Prostate gland (tissue), 2 donors: ENCODE measurements at regions not wholly inside any gene's neighbourhood (a gene's known extent, or its start where the extent isn't known, plus 50 kb on each side); places are given as distances from the start of the nearest gene placed in this dataset.

Experiments used
- DNase-seq: peaks from one replicate; pipeline ENCODE4 v3.0.0-alpha.2; 2019; ENCODE audit warnings: low spot score
- H3K27ac ChIP-seq, 2 donors: fragments of 200-600 bp; sonication (generic); 2 replicates each; pipeline ENCODE4 v1.5.1; 2017 to 2019
- H3K27me3 ChIP-seq: fragments of 200-600 bp; sonication (generic); replicated peaks from 2 replicates; pipeline ENCODE4 v1.5.1; 2019; ENCODE audit not compliant: insufficient read depth
- H3K36me3 ChIP-seq, 2 donors: fragments of 200-600 bp; sonication (generic); 1 replicate in 1 of 2; 2 replicates in 1 of 2; pipeline versions ENCODE4 v1.5.1 to v1.8.1; 2017 to 2019
- H3K4me1 ChIP-seq: fragments of 200-600 bp; sonication (generic); replicated peaks from 2 replicates; pipeline ENCODE4 v1.5.1; 2019
- H3K4me3 ChIP-seq, 2 donors: fragments of 200-600 bp; sonication (generic); 2 replicates each; pipeline ENCODE4 v1.5.1; 2017 to 2019
- H3K9me3 ChIP-seq: fragments of 200-600 bp; sonication (generic); 2 replicates; pipeline ENCODE4 v1.5.1; 2017
- POLR2A ChIP-seq: fragments of 450-650 bp; IDR thresholded peaks from one replicate; pipeline ENCODE4 v1.6.1; 2016; ENCODE audit warnings: antibody characterized with exemption, mild to moderate bottlenecking
- POLR2AphosphoS5 ChIP-seq: sonication (generic); formaldehyde crosslinking; IDR thresholded peaks from one replicate; pipeline ENCODE4 v1.6.1; 2017; ENCODE audit warnings: antibody characterized with exemption
- WGBS: methylation state at CpG from one replicate; pipeline ENCODE4 v1.1.5; 2018; 5-methylcytosine and 5-hydroxymethylcytosine counted together
- intact Hi-C: fragments of 100-400 bp; cut with DNase I; formaldehyde crosslinking; loops from one replicate; pipeline ENCODE4 v1.14.2; 2022
- TF ChIP-seq, protein P1 (sequence below), 4 experiments: fragments of 200-600 bp in 2 of 4; fragments of 450-650 bp in 2 of 4; sonication (generic) in 2 of 4; IDR thresholded peaks; 1 replicate in 3 of 4; 2 replicates in 1 of 4; pipeline ENCODE4 v1.5.1; 2016 to 2019; ENCODE audit warnings: antibody characterized with exemption in 4 of 4, mild to moderate bottlenecking in 2 of 4, moderate library complexity in 2 of 4

DNA sequence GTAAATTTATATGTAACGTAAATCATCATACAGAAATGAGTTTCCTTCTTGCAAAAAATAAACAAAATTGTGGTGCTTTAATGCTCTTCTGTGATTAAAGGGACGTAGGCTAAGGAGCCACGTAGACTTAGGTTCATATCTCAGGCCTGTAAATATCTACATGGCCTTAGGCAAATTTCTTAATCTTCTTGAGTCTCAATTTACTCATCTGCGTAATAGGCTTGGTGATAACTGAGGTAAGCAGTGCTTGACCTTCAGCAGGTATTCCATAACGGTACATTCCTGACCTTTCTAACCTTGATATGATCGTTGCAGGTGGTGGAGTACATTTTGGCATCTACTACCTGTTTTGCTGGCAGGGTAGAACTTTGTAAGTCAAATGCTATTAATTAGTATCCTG, 65.2 kb upstream of the TLR3 start:
- Histone ChIP-seq H3K36me3 (no peaks in the 10 kb centered on the region), H3K27ac (no peak overlapping the region), H3K4me1 (no peaks in the 10 kb centered on the region), H3K4me3 (no peak overlapping the region), H3K27me3 (no peaks in the 10 kb centered on the region), H3K9me3 (no peaks in the 10 kb centered on the region)
- intact Hi-C loops, result no loop called here
- WGBS, result 93% methylated on average over 6 of the region's 6 CpGs
- DNase-seq, result no peak
- TF ChIP-seq POLR2A, result no peak
- TF ChIP-seq, protein P1, sequence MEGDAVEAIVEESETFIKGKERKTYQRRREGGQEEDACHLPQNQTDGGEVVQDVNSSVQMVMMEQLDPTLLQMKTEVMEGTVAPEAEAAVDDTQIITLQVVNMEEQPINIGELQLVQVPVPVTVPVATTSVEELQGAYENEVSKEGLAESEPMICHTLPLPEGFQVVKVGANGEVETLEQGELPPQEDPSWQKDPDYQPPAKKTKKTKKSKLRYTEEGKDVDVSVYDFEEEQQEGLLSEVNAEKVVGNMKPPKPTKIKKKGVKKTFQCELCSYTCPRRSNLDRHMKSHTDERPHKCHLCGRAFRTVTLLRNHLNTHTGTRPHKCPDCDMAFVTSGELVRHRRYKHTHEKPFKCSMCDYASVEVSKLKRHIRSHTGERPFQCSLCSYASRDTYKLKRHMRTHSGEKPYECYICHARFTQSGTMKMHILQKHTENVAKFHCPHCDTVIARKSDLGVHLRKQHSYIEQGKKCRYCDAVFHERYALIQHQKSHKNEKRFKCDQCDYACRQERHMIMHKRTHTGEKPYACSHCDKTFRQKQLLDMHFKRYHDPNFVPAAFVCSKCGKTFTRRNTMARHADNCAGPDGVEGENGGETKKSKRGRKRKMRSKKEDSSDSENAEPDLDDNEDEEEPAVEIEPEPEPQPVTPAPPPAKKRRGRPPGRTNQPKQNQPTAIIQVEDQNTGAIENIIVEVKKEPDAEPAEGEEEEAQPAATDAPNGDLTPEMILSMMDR (IDR thresholded peaks at IDR 0.05), result no peak
- TF ChIP-seq POLR2AphosphoS5, result no peak

- no peaks in the 10 kb centered on the region for H3K4me1 ChIP-seq
- H3K4me3 ChIP-seq, result no peak overlapping the region
- intact Hi-C loops, result no loop called here
- H3K36me3 ChIP-seq, result no peaks in the 10 kb centered on the region
- H3K9me3 ChIP-seq, result no peaks in the 10 kb centered on the region
- no peaks in the 10 kb centered on the region for H3K27me3 ChIP-seq
- no peak for DNase-seq
- WGBS, result 86% methylated on average over 5 of the region's 5 CpGs
- H3K27ac ChIP-seq, result no peak overlapping the region
- no peak for TF ChIP-seq POLR2A
- TF ChIP-seq POLR2AphosphoS5, result no peak
- TF ChIP-seq, protein P1 (IDR thresholded peaks at IDR 0.05), result no peak
Measured at GRCh38 chr4:186008057-186008456, 60.9 kb upstream of the TLR3 start.

DNA sequence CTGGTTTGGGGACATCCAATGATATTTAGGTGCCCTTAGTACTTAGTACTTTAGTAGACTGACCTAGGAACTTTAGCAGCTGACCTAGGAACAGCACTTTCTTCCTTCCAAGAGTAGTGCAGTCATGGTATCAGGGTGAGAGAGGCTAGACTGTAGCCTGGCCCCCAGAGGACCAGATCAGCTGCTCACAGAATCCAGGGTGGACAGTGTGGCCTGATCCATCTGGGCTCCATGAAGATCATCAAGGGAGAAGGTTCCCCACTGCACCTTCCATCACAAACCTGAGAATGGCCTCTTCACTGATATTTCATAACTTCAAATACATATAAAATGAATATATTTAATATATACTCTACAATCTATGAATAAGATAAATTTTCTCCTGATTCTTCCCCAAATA, 59.0 kb upstream of the TLR3 start:
- no peak for DNase-seq
- Histone ChIP-seq H3K27ac (no peak overlapping the region), H3K4me3 (no peak overlapping the region), H3K4me1 (no peaks in the 10 kb centered on the region), H3K27me3 (no peaks in the 10 kb centered on the region), H3K9me3 (no peaks in the 10 kb centered on the region), H3K36me3 (no peaks in the 10 kb centered on the region)
- no peak for TF ChIP-seq POLR2A
- TF ChIP-seq, protein P1 (IDR thresholded peaks at IDR 0.05), result no peak
- TF ChIP-seq POLR2AphosphoS5, result no peak
- intact Hi-C loops, result no loop called here

GRCh38 chr4:186010821-186011220, 58.1 kb upstream of the TLR3 start:
- no peaks in the 10 kb centered on the region for H3K36me3 ChIP-seq
- H3K4me3 ChIP-seq, result no peak overlapping the region
- H3K27ac ChIP-seq, result no peak overlapping the region
- no peak for DNase-seq
- H3K27me3 ChIP-seq, result no peaks in the 10 kb centered on the region
- H3K4me1 ChIP-seq, result no peaks in the 10 kb centered on the region
- WGBS, result 97% methylated on average over 7 of the region's 7 CpGs
- intact Hi-C loops, result no loop called here
- TF ChIP-seq, protein P1 (IDR thresholded peaks at IDR 0.05), result no peak
- TF ChIP-seq POLR2A, result no peak
- no peak for TF ChIP-seq POLR2AphosphoS5
- no peaks in the 10 kb centered on the region for H3K9me3 ChIP-seq

- H3K36me3 ChIP-seq, result no peaks in the 10 kb centered on the region
- 94% methylated on average over 14 of the region's 14 CpGs for WGBS
- no peaks in the 10 kb centered on the region for H3K9me3 ChIP-seq
- H3K27me3 ChIP-seq, result no peaks in the 10 kb centered on the region
- H3K27ac ChIP-seq, result no peak overlapping the region
- no peaks in the 10 kb centered on the region for H3K4me1 ChIP-seq
- H3K4me3 ChIP-seq, result no peak overlapping the region
- intact Hi-C loops, result no loop called here
- DNase-seq, result no peak
- TF ChIP-seq POLR2A (no peak), POLR2AphosphoS5 (no peak)
- TF ChIP-seq, protein P1 (IDR thresholded peaks at IDR 0.05), result no peak
Measured at GRCh38 chr4:186012071-186012470, 56.9 kb upstream of the TLR3 start.
